Stimulated activated naive CD8-positive, alpha-beta T cell treated with anti-CD3 and anti-CD28 coated beads, Interleukin-15, Interleukin-2, amounts not matched to agents 100 U/mL and 50 U/mL, for 24 hours (primary cell): ENCODE measurements at regions not wholly inside any gene's neighbourhood (a gene's known extent, or its start where the extent isn't known, plus 50 kb on each side); places are given as distances from the start of the nearest gene placed in this dataset.

ENCODE experiments used
- ATAC-seq: fragments of 150-1000 bp; cut with Tn5 transposase; one replicate; pipeline ENCODE4 v1.10.0; 2021
- DNase-seq: peaks from one replicate; pipeline ENCODE4 v3.0.0; 2021

DNA sequence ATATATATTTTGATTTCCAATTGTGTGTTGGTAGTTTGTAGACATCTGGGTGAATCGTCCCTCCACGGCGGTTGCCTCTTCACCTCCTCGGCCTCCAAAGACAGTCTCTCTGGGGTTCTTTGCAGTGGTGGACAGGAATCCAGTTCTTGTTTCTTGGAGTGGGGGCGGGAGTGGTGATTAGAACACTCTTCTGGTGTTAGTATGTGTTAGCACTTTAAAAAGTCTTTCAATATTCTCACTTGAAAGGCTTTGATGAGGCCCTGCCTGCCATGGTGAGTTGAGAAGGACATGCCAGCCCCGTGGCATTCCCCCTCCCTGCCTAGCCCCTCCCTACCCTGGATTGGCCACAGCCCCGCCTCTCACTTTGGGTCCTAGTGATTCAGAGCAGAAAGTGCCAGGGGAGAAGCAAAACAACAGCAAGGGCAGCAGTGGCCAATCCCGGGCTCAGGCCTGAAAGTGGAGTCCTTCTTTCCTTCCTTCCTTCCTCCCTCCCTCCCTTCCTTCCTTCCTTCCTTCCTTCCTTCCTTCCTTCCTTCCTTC, 316.8 kb upstream of the HS6ST1 start:
- no peak for DNase-seq
- ATAC-seq, result no peak

DNA sequence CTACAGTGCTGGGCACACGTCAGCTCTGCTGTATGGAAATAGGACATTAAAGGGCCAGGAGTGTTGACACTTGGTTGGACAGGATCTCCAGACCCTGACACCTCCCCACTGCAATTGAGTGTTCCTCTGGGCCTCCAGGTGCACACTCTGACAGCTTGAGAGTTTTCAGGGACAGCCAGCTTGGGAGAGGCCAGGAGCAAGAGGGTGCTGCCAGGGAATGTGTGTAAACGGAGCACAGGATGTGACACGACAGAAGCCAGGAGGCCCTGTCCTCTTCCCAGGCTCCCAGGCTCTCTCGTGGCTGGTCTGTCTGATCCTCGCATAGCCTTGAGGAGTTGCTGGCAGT, 318.1 kb upstream of the HS6ST1 start:
- no peak for ATAC-seq
- no peak for DNase-seq

DNA sequence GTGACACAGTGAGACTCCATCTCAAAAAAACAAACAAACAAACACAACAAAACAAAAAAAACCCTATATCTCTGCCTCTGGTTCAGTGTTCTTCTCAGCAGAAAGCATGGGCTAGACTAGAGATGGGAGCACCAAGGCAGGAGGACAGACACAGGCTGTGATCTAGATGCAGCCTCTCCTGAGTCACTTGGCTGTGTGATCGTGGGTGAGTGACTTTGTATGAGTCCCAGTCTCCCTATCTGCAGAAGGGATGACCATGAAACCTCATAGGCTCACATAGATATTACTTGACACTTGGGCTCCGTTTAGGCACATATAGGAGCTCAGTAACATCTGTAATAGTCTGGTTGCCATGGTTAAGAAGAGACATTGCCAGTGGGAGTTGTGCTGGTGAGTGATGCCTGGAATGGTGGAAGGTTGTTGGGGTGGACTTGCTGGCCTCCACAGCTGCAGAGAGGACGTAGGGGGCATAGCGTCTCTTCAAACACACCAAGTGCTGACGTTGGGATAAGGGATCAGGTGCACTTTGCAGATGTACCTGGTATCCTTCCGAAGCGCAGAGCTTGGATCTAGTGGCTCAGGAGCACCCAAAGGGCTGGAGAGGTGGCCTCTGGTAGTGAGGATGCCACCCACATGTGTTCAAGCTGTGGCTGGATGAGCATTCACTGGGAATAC, 318.9 kb upstream of the HS6ST1 start:
- ATAC-seq, result no peak
- no peak for DNase-seq

DNA sequence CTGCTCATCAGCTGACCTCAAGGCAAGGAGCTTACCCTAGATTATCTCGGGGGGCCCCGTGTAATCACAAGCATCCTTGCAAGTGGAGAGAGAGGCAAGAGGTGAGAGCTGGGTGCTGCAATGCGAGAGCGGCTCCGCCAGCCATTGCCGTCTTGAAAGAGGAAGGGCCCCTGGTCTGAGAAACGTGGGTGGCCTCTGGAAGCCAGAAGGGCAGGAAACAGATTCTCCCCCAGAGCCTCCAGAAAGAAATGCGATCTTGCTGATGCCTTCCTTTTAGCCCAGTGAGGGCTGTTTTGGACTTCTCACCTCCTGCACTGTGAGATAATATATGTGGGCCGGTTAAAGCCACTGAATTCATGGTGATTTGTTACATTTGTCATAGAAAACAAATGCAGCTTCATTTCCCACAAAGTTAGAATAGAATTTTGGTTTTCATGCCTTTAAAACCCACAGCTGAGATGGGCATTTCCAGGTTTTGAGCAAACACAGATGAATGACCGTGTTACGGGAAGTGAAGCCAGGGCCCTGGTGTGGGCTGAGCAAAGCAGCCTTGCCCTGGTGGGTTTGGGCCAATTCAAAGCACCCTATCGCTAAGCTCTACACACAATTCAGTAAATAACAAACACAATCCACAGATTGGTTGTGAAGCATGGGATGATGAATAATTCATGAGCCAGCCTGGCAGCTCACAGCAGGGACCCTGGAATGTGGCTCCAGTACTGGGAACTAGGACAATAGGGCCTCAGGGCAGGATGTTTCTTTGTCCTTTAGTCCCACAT, 319.9 kb upstream of the HS6ST1 start:
- DNase-seq, result no peak
- no peak for ATAC-seq

DNA sequence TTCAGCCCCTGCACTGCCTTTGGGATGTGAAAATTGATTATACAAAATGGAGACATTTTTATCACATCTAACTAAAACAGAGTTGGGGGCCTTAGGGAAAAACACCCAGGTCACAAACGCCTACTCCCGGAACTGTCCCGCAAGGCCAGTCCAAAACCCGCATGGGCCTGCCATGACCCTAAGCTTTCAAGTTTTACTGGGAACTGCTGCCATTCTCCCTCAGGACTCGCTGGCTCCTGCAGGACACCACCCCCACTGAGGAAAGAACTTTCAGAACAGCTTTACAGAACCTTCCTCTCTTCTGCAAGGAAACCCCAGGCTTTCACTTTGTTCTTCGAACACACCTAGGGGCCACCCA, 320.4 kb upstream of the HS6ST1 start:
- DNase-seq (no peak), ATAC-seq (no peak)

DNA sequence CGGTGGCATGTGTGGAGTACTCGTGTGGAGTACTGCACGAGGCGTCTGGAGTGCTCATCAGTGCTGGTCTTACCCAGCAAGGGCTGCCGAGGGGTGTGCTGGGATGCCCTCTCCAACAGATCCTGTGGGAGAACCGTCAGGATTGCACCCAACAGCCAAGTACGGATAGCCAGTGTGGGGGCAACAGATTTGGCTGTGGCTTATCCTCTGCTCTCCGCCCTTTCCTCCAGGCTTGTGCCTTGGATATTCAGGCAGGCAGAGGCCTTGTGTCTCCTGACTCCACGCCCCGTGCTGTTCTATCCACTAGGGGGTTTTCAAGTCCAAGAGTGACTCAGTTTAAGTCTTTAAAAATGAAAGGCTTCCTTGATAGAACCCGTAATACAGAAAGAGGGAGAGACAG, 321.0 kb upstream of the HS6ST1 start:
- no peak for DNase-seq
- no peak for ATAC-seq

DNA sequence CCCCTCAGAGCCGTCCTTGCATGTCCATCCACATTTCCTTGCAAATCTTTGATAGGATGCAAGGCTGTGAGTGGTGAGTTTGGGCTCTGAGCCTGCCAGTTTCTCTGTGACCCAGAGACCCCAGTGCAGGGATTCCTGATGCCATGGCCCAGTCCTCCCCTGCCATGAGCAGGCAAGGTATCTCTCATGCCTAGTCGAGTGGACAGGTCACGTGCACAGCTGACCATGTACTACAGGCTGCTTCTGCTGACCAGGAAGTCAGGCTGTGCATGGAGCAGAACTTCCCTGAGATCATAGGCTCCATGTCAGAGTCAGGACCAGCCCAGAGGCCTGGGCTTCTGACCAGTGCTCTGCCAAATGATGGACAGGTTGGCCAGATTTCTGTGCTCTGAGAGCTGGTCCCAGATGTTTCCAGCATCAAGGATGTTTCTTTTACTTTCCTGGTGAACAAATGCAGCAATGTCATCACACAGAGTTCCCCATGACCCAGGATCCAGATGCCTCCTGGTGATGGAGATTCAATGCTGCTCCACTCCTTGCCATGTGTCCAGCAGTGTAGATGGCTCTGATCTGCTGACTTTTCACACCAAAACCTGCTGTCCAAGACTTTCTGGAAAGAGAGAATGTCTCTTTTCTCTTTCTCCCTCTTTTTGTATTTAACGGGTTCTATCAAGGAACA, 321.6 kb upstream of the HS6ST1 start:
- ATAC-seq (no peak), DNase-seq (no peak)

DNA sequence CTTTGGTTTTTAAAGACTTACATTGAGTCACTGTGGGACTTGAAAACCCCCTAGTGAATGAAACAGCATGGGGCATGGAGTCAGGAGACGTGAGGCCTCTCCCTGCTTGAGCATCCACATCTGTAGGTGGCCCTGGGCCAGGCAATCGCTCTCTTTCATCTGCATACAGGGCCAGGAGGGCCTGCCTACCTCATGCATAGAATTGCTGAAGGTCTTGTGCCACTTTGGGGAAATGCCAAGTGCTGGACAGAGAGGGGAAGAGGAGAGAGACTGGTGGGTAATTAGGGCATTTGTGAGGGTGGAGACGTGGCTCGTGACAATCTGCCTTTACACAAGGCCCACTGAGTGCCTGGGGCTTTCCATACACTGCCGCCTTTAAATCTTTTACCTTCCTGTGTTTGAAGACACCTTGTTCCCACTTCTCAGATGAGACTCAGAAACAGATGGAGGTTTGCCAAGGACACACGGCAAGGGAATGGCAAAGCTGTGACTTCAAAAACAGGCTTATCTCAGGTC, 322.2 kb upstream of the HS6ST1 start:
- DNase-seq, result no peak
- ATAC-seq, result no peak

DNA sequence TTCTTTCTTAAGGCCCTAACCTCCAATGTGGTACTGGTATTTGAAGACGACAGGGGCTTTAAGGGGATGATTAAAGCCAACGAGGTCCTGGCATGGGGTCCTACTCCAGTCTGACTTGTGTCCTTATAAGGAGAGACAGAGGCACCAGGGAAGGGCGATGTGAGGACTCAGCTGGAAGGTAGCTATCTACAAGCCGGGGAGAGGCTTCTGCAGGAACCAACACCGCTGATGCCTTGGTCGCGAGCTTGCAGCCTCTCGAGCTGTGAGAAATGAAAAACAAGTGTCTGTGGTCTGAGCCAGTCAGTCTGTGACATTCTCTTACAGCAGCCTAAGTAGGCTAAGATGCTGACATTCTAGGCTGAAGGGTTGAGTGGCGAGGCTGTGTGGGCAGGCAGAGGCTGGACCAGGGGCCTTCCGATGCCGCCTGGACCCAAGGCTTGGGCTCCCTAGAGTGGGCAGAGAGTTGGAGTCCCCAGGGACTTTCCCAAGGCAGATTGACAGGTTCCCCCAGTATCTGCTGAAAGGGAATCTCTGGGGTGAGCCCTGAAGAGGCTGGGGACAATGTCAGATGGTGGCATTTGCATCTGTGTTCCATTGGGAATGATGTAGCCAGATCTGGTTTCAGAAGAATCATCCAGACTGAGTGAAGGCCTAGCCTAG, 322.9 kb upstream of the HS6ST1 start:
- ATAC-seq (no peak), DNase-seq (no peak)

DNA sequence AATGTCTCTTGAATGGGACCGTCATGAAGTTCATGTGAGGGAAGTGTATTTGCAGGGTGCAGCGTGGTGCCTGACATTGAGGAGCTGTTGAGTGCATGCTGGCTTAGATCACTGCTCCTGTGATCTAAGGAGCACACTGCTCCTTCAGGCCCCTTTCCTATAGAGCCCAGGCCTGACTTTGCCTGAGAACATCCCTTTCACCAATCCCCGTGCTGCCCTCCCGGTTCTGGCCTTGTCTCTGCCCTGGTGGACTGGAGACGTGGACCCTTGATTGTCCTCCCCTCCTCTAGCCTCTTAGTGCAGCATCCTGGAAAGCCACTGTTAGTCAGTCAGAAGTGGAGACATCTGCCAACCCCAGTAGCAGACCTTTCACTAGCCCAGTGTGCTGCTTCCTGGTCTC, 323.6 kb upstream of the HS6ST1 start:
- ATAC-seq (no peak), DNase-seq (no peak)

DNA sequence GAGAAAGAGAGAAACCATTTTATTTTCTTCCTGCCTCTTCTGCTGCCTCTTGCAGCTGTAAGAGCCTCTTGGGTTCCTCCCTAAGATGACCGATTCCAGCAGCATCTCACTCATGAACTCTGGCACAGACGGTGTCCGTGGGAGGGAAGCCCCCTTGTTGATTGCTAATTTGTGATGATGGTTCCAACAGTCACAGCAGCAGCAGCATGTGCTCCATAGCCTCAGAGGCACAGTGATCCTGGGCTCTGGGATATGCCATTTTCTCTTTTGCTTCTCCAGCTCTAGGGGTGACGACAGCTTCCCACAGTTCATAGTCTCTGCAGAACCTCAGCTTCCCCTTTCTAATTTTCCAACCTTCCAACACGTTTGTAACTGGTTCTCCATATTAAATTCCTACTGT, 324.2 kb upstream of the HS6ST1 start:
- ATAC-seq, result no peak

DNA sequence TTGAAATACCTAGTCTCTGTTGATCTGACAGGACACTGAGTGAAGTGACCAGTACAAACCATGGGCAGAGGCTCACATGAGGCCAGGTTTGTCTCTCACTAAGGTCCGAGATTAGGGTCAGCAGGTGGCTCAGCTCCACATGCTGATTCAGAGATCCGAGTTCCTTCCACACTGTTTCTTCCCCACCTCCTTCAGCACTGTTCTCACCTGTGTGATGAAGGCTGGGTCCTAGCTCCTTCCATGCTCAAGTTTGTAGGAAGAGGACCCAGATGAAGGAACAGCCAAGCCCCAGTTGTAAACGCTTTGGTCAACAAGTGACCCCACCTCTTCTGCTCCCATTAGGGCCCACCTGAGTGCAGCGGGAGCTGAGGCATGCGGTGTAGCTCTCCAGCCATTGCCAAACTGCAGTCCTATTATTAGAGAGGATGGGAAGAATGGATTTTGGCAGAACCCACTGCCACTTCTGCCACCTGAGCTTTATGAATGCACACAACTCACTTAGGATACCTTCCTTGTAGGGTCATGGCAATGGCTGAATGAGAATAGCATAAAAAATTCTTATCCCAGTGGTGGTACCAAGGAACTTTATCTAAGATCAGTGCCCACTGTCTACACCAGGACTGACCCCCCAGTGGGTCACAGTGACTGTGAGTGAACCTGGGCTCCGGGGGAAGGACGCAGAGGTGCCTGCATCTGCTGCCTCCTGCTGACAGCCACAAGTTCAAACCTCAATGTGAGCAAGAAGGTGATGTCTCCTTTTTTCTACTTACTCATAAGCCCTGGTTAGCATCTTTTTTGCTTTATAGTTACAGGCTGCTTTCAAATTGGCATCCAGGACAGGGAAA, 324.8 kb upstream of the HS6ST1 start:
- DNase-seq, result no peak

More for the DNA sequence above, 324.2 kb upstream of the HS6ST1 start:
- no peak for DNase-seq

DNA sequence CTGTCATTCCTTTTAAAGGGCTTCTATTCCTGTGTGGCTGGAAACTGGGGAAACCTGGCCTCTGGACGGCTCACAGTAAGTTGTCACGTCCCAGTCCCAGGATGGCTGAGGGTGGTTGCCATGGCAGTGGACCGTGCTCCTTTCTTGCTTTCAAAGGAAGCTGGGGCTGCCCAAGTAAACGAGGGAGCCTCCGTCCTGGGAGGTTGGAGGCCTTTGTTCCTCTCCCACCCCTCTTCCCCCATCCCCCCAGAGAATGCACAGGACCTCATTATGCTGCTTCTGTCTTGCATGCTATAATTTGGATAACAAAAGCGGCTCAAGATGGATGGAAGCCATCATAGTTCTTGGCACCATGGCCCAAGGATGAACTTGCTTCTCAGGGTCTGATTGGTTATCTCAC, 325.5 kb upstream of the HS6ST1 start:
- DNase-seq (no peak), ATAC-seq (no peak)

More for the DNA sequence above, 324.8 kb upstream of the HS6ST1 start:
- no peak for ATAC-seq

DNA sequence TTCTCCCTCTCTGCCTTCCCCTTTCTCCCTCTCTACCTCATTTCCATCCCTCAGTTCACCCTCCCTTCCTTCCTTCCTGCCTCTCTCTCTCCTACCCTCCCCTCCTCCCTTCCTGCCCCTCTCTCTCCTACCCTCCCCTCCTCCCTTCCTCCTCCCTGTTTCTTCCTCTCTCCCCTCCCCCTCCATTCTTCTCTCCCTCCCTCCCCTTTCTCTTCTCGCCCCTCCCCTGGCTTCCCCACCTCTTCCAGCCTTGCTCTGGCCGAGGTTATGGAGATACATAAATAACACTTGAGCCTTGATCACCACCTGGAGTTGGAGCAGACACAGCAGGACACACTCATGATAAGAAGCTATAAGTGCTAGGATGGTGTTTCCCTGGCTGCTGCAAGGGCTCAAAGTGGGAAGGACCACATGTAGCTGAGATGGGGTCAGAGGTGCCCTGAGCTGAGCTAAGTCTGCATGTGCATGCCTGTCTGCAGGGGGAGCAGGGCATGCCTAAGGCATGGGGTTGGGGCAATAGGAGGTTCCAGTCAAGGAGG, 326.1 kb upstream of the HS6ST1 start:
- DNase-seq (no peak), ATAC-seq (no peak)

DNA sequence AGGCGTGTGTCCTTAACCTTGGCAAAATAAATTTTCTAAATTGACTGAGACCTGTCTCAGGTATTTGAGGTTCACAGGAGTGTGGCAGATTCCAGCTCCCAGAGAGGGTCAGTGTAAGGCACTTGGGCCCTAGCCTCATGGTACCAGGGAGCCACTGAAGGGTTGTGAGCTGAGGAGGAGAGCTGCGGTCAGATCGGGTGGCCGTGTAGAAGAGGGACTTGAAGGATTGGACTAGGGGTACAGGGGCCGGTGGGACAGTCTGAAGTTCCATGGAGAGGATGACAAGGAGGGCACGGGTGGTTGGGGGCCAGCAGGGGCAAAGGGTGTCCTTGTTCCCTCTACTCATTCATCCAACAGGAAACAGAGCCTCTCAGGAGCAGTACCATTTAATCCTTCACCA, 327.0 kb upstream of the HS6ST1 start:
- no peak for DNase-seq

DNA sequence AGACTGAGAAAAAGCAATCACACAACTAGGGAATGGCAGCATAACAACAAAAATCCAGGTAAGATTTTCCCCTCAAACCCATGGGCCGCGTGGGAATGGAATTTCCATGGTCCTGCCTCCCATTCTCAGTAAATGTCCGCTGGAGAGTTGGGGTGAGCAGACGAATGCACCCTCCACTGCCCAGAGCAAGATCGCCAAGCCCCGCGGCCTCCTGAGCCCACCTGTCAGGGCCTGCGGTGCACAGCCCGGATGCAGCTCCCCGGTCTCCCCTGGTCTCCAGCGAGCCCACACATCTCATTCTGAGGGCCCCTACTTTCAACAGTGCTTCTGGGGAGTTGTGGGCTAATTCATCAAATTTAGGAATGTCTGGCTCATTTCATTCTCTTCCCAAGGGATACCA, 327.4 kb upstream of the HS6ST1 start:
- DNase-seq (no peak), ATAC-seq (no peak)

More for the DNA sequence above, 327.0 kb upstream of the HS6ST1 start:
- no peak for ATAC-seq

DNA sequence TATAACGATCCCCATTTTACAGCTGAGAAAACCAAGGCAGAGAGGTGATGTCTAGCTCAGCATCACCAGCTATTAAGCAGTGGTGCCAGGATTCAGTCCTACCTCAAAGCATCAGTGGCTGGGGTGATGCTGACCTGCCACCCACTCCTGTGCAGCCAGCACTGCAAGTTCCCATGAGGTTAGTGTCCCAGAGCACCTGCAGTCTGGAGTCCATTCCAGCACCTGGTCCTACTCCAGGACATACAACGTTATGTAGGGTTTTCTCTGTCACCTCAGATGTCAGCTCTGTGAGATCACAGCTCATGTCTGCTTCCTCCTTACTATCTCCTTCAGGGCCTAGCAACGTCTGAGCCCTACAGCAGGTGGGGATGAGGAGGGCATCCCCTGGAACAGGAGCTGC, 328.0 kb upstream of the HS6ST1 start:
- no peak for DNase-seq
- ATAC-seq, result peak; percentile 42

DNA sequence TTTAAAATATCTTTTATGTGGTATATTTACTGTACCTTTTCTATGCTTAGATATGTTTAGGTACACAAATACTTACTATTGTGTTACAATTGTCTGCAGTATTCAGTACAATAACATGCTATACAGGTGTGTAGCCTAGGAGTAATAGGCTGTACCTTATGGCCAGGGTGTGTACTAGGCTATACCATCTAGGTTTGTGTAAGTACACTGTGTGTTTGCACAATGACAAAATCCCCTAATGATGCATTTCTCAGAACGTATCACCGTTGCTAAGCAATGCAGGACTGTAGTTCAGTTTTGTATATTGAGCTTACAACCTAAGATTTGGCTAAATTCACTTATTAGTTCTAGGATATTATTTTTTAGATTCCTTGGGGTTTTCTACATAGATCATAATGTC, 332.3 kb upstream of the HS6ST1 start:
- ATAC-seq, result no peak

DNA sequence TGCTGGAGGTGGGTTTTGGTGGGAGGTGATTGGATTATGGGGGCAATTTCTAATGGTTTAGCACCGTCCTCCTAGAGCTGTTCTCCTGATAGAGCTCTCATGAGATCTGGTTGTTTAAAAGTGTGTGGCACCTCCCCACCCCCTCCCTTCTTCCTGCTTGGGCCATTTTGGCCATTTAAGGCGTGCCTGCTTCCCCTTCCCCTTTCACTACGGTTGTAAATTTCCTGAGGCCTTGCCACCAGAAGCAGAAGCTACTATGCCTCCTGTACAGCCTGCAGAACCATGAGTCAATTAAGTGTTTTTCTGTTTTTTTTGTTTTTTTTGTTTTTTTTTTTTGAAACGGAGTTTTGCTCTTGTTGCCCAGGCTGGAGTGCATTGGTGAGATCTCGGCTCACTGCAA, 335.7 kb upstream of the HS6ST1 start:
- ATAC-seq (no peak), DNase-seq (no peak)

More for the DNA sequence above, 332.3 kb upstream of the HS6ST1 start:
- no peak for DNase-seq

DNA sequence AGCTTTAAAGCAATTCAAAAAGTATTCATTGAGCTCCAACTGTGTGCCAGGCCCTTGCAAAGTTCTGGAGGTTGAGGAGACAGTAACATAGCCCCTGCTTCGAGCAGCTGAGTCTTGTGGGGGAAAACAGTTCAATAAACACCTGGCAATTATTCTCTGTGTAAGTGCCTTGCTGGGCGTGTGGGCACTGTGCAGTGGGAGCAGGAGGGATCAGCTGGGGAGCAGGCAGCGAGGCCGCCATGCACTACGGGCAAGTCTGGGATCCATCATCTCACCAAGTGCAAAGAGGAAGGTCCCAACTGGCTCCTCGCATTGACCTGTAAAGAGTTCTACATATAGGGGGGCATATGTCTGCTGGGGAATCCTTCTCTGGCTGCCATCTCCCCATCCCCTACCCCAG, 342.2 kb upstream of the HS6ST1 start:
- DNase-seq (no peak), ATAC-seq (no peak)

DNA sequence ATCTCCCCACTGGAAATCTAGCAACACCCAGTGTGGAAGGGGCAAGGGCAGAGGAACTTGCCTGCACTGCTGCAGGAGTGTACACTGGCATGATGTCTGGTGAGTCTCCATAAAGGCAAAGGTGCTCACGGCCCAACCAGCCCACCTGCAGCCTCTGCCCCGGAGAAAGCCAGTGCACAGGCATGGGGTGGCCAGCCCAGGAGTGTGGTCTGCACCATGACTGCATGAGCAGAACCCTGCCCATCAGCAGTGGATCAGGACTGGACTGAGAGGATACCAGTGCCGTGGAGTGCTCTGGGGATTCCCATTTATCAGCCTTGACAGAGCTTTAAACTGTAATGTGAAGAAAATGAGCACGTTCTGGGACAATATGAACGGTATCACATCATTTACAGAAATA, 342.6 kb upstream of the HS6ST1 start:
- no peak for DNase-seq
- ATAC-seq, result no peak
